Right lung (tissue), 2 donors: ENCODE measurements at regions not wholly inside any gene's neighbourhood (a gene's known extent, or its start where the extent isn't known, plus 50 kb on each side); places are given as distances from the start of the nearest gene placed in this dataset.
"Not testable (repeated sequence)": the region's sequence is repeated elsewhere in the genome, so short reads cannot be mapped to it uniquely, and the experiment has no call there.

Experiments
- DNase-seq, 2 donors: peaks; one replicate each; pipeline ENCODE4 v3.0.0-alpha.2; 2013

- DNase-seq: not testable (repeated sequence)
Observed at GRCh38 chr13:109979676-109980075, 193.3 kb upstream of the IRS2 start.

DNA sequence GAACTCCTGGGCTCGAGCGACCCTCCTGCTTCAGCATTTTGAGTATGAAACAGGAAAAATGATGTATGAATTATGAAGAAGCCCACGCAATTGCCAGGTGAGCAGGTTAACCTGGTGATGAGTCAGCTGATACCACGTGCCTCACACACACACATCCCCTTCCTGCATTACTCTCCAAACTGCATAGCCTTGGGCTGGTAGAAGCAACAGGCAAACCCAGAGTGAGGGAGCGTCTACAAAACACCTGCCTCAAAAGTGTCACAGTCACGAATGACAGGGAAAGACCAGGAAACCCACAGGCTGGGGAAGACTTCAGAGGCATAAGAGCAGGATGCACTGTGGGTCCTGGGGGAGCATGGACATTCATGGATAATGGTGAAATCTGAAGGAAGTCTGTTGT, 192.8 kb upstream of the IRS2 start:
- no peak for DNase-seq

DNA sequence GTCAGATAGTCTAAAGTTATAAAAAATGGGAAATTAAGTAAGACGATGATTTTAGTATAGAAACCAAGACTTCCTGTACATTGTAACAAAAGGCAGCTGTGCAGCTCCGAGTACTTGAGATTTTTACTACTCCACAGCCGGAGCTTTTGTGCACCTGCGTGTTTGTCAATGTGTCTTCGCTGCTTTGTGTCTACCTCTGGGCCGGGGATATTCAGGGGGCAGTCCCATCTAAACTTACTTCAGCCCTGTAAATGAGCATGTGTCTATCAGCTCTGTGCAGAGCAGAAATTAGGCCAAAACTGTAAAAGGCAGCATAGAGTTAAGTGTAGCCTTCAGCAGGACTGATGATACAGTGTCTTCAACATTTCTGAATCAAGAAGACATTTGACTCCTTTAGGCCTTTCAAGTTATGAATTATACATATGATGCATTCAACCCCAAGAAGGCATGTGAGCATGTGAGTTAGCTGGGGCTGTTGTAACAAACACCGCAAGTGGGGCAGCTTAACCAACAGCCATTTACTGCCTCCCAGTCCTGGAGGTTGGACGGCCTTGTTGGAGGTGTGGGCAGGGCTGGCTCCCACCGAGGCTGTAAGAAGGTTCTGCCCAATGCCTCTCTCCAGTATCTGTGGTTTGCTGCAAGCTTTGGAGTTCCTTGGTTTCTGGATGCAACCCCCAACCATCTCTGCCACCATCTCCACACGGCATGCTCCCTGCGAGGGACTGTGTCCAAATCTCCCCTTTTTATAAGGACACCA, 191.0 kb upstream of the IRS2 start:
- no peak for DNase-seq

DNA sequence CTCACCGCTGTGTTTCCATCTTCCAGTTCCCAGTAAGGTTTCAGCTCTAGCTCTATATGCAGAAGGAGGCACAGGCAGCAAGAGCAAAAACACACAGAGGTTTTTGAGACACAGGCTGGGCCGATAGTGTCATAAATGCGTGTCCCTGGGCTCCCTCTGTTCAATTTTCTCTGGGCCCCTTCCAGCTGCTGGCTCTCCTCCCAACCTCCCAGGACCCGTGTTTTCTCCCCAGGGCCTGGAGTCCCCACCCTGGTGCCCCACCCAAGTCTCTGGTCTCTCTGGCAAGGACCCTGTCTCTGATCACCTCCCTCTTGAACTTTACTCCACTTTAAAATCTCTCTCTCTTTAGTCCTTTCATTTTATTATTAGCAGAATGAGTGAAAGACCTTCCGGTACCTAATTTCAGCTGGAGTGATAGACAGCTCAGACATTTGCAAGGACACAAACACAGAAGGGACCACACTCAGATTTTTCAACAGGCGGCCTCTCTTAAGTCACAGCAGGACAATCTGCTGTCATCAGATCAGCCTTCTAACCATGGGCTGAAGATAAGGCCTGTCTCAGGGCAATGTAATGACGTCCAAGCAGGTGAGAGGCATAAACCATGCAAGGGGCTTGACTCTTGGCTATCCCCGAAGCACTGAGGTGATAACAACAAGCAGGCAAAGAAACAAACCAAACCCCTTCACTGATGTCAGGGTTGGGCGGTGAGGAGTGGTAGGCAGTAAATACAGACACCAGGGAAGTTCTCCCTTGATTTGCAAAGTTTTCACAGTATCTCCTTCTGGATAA, 190.0 kb upstream of the IRS2 start:
- DNase-seq: no peak

DNA sequence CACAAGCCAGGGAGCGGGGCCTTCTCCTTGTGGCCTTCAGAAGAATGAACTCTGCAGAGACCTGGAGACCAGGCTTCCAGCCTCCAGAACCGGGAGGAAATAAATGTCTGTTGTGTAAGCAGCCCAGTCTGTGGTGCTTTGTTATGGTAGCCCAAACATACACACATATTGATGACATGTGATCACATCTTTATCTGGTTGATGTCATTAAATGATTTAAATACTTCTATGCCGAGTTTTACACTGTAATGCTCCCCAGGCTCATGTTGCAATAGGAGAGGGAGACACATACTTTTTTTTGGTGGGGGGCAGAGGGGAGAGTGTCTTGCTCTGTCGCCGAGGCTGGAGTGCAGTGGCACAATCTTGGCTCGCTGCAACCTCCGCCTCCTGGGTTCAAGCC, 188.0 kb upstream of the IRS2 start:
- no peak for DNase-seq

DNA sequence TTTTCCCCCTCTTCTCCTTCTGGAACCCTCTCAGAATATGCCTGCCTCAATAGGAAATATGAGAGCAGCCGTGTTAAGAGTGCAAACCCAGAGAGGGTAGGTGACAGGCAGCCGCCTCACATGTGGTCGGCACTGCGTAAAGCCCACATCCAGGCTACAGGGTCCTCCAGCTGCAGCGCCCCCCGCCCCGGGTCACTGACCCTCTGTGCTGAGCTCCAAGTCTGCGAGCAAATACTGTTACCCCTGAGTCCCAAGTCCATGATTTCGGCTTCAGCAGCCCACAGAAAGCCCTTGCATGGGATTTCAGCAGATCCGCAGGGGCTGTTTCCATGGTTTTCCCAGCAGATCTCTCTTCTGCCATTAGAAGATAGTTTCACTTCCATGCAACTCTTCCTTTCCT, 186.9 kb upstream of the IRS2 start:
- no peak for DNase-seq

DNA sequence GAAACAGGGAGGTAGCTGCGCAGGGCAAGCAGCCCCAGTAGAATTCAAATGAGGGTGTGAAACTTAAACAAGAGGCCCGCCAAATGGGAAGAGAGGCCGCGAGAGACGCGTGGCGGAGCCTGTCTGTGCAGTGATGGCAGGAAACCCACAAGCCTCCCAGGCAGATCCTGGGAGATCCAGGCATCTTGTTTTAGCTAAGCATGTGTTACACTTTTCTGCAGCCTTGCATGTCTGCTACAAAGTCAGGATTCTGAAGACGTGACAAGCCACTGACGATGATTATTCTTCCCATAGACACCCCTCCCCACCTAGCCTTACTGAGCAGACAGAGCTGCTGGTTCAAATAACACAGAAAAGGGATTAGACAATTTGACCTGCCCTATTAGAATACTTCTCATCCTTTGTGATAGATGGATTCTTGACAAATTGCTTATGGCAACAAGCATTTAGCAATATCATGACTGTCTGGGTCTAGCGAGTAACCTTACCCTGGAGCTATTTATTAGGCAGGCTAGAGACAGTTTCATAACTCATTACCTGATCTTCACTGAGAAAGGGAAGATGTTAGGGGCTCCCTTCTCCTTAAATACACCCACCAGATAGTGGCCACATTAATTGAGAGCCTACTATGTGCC, 185.2 kb upstream of the IRS2 start:
- no peak for DNase-seq

DNA sequence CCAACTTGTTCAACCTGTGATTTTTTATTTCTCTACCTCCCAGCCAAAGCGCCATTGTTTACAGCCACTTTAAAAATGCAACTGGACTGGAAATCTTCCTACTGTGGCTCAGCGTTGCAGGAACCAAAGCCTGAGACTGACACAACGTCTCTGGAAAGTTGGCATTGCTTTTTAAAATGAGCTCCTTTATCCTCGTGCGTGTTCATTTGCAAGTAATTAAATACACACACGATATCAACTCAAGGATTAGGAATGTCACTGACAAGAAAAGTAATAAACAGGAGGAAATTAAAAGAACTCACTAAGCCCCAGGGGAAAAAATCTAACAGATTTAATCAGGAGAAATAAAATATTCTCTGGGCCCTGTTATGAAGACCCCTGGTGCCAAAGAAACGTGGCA, 184.6 kb upstream of the IRS2 start:
- DNase-seq: no peak

DNA sequence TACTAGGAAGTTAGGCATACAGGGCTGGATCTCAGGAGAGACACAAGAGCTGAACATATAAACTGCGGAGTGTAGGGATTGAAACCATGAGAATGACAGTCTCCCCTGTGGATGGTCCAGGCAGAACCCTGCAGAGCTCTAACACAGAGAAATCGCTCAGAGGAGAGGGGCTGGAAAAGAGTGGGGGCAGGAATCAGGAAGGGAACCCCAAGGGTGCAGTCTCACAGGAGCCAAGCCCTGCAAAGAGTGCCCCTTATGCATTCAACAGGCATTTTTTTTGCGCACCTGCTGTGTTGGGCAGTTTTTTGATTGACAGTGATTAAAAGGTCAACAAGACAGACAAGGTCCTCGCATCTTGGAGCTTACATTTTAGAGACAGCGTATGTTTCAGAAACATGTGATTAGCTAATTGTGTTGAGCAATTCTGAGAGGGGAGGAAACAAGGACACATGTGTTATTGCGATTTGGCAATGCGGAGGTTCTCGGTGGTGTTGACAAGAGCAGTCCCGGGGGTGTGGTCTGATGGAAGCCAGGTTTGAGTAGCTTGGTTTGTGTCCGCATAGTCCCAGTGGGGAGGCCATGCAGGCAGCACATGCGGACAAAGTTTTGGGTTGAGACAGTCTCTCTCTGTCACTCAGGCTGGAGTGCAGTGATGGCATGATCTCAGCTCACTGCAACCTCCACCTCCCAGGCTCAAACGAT, 182.6 kb upstream of the IRS2 start:
- peak; percentile 5 to 10 for DNase-seq

GRCh38 chr13:109963960-109964563, 177.7 kb upstream of the IRS2 start:
- no peak for DNase-seq

DNA sequence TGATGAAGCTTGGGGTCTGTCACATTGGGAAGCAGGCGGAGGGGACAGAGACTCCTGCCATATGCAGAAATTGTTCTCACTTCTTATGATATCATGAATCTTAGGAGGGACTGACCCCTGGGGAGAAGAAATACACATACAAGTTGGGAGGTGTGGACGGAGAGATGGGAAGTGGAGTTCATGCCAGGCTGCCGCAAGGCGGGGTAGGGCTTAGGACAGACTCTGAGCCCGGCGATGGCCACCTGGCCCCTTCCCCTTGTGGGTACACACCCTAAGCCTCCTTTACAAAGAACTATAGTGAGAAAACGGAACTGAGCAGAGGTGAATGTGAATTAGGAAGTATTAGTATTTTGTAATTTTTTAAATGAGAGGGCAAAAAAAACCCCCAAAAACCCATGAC, 177.0 kb upstream of the IRS2 start:
- DNase-seq: no peak

DNA sequence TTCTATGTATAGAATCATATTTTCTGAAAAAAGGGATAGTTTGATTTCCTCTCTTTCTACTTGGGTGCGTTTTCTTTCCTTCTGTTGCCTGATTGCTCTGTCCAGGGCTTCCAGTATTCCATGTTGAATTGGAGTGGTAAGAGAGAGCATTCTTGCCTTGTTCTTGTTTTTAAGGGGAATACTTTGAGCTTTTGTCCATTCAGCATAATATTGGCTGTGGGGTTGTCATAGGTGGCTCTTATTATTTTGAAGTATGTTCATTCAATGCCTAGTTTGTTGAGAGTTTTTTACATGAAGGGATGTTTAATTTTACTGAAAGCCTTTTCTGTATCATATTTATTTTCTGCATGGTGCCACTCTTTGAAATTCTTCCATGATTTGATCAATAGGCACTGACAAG, 173.5 kb upstream of the IRS2 start:
- DNase-seq: no peak

DNA sequence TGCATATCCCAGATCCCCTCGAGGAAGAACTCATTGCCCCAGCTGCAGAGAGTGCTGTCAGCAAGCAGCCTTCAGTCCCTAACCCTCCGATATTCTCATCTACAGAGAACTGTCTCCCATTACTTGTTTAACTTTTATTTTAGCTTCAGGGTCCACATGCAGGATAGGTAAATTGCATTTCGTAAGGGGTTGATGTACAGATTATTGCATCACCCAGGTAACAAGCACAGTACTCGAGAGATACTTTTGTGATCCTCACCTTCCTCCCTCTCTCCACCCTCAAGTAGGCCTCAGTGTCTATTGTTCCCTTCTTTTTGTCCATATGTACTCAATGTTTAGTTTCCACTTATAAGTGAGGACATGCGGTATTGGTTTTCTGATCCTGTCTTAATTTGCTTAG, 171.5 kb upstream of the IRS2 start:
- DNase-seq: no peak

- peak; percentile 8 for DNase-seq
Observed at GRCh38 chr13:109955598-109955997, 169.2 kb upstream of the IRS2 start.

GRCh38 chr13:109954441-109954840, 168.1 kb upstream of the IRS2 start:
- DNase-seq: no peak

DNA sequence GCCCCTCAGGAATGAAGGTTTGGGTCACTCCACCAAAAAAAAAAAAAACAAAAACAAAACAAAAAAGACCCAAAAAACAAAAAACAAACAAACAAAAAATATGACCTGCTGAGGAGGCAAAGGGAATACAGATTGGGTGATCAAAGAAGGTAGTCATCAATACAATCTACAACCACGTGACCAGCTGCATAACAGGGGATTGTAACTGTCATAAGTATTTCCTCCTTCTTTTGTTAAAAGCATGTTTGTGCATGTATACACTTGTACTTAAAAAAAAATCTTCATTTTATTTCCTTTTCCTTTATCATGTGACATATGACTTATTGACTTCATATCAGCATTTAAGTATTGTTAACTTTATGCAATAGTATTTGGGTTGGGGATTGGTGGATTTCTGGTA, 165.1 kb upstream of the IRS2 start:
- DNase-seq: no peak

- no peak for DNase-seq
Observed at GRCh38 chr13:109949397-109949796, 163.0 kb upstream of the IRS2 start.

DNA sequence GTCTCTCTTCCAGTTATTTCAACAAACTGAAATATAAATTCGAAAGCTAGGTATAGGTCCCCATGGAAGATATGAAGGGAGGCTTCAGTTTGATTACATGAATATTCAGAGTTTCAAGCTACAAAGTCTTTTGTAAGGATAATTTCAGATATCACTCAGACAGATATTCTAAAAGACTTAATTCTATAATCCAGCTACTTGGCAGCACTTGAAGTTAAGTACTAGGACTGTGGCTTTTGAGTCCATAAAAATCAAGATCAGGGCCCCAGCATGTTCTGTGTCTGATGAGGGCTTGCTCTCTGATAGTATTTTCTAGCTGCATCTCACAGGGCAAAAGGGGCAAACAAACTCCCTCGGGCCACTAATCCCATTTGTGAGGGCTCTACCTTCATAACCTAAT, 160.6 kb upstream of the IRS2 start:
- no peak for DNase-seq

DNA sequence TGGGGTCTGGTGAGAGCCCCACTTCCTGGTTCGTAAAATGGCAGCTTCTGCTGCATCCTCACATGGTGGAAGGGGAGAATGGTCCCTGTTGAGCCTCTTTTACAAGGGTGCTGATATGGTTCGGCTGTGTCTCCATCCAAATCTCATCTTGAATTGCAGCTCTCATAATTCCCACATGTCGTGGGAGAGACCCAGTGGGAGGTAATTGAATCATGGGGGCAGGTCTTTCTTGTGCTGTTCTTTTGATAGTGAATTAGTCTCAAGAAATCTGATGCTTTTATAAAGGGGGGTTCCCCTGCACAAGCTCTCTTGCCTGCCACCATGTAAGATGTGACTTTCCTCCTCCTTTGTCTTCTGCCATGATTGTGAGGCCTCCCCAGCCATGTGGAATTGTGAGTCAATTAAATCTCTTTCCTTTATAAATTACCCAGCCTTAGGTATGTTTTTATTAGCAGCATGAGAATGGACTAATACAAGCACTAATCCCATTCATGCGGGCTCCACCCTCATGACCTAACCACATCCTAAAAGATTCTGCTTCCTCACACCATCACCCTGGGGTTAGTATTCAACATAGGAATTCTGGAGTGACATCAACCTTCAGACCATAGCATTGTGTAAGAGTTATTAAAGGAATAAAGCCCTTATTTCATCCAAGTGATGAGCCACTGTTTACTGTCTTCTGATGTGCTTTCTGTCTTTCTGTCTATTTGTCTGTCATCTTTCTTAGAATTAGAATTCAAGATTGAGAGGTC, 159.0 kb upstream of the IRS2 start:
- DNase-seq: no peak

- no peak for DNase-seq
Observed at GRCh38 chr13:109941951-109942350, 155.6 kb upstream of the IRS2 start.

DNA sequence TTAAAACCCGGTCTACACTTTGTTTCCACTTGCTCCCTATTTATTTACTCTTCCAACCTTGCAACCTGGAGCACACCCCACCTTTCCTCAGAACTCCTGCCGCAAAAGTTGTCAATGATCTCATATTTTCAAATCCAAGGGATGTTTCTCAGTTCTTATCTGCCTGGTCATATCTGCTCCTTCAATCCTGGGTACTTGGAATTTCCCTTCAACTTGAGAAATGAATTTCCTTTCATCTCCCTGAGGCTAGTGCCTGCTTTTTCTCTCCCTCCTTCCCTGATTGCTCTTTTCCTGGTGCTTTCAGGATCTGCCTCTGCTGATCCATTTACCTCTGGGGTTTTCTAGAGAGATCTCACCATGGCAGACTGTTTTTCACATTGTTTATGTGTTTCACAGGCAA, 154.8 kb upstream of the IRS2 start:
- no peak for DNase-seq
